Astrocyte of the spinal cord (primary cell): ENCODE measurements at regions not wholly inside any gene's neighbourhood (a gene's known extent, or its start where the extent isn't known, plus 50 kb on each side); places are given as distances from the start of the nearest gene placed in this dataset.
"Not testable (repeated sequence)": the region's sequence is repeated elsewhere in the genome, so short reads cannot be mapped to it uniquely, and the experiment has no call there.

Source experiments
- DNase-seq: peaks from one replicate; pipeline ENCODE4 v3.0.0; 2011; ENCODE audit warnings: low read depth, low spot score
- H3K4me3 ChIP-seq: 2 replicates; pipeline ENCODE4 v1.5.1; 2011; ENCODE audit warnings: low read depth, mild to moderate bottlenecking, low read length, moderate library complexity
- in situ Hi-C: cut with HindIII; loops from 2 replicates; pipeline ENCODE4 v1.10.0; 2017; ENCODE audit warnings: low sequenced_read_pairs
- TF ChIP-seq, protein P1 (sequence below): IDR thresholded peaks from 2 replicates; pipeline ENCODE4 v1.5.1; 2012; ENCODE audit warnings: low read depth, mild to moderate bottlenecking, low read length, inconsistent platforms

DNA sequence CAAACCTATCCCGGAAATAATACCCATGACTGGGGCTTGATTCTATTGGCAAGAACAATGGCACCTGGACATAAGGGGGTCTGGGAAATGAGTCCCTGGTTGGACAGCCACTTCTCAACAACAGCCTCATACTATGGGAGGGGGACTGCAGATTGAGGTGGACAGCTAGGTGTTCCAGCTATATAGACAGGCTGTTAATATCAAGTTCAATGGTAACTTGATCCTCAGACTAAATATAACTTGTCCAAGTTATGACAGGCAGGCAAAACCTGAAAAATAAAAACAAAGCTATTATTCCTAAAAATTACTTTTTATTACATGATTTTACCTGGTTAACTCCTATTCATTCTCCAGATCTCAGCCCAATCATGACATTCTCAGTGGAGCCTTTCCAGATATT, 267.3 kb downstream of the TTC8 start:
- TF ChIP-seq, protein P1, sequence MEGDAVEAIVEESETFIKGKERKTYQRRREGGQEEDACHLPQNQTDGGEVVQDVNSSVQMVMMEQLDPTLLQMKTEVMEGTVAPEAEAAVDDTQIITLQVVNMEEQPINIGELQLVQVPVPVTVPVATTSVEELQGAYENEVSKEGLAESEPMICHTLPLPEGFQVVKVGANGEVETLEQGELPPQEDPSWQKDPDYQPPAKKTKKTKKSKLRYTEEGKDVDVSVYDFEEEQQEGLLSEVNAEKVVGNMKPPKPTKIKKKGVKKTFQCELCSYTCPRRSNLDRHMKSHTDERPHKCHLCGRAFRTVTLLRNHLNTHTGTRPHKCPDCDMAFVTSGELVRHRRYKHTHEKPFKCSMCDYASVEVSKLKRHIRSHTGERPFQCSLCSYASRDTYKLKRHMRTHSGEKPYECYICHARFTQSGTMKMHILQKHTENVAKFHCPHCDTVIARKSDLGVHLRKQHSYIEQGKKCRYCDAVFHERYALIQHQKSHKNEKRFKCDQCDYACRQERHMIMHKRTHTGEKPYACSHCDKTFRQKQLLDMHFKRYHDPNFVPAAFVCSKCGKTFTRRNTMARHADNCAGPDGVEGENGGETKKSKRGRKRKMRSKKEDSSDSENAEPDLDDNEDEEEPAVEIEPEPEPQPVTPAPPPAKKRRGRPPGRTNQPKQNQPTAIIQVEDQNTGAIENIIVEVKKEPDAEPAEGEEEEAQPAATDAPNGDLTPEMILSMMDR = no peak
- in situ Hi-C loops = no loop called here
- no peak overlapping the region for H3K4me3 ChIP-seq
- no peak for DNase-seq

DNA sequence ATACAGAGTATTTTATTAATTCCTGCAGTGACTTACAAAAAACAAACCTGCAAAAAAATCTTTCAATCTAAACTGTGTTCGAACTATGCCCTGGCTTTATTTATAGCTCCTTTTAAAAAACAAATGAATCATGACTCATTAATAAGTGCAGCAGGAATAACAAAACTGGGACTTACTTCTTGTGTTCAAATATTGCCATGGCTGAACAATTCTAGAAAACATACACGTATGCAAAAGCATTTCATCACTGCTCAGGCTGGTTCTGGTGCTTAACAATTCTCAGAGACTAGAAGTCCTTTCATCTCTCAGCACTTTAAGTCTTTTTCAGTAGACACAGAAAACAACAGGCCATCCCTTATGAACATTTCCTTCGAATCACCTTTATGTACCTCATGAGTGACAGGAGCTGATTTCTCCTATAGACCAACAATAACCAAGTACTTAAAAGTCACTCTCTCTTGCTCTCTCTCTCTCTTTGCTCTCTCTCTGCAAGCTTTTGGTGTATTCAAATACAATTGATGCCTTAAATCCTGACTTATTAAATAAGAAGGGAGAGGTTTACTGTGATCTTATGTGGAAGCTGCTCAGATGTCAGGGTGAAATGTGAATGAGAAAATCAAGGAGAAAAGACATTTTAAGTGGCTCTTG, 268.8 kb downstream of the TTC8 start:
- in situ Hi-C loops = no loop called here
- DNase-seq = peak; percentile 13
- H3K4me3 ChIP-seq = no peak overlapping the region
- TF ChIP-seq, protein P1 = no peak

DNA sequence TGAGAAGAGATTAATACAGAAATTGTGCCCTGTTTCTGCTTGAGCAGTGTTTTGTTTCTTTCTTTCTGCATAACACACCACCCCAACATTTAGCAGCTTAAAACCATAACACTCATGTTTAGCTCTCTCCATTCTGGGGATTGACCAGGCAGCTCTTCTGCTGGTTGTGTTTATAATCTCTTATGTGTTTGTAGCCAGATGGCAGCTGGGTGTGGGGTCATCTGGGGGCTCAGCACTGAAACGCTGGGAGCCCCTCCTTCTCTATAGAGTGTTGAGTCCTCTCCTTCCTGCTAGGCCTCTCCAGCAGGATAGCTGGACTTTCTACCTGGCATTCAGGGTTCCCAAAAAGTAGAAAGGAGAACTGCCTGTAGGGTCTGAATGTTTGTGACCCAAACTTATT, 270.6 kb downstream of the TTC8 start:
- TF ChIP-seq, protein P1 = no peak
- in situ Hi-C loops = no loop called here
- H3K4me3 ChIP-seq = no peak overlapping the region
- DNase-seq = no peak

DNA sequence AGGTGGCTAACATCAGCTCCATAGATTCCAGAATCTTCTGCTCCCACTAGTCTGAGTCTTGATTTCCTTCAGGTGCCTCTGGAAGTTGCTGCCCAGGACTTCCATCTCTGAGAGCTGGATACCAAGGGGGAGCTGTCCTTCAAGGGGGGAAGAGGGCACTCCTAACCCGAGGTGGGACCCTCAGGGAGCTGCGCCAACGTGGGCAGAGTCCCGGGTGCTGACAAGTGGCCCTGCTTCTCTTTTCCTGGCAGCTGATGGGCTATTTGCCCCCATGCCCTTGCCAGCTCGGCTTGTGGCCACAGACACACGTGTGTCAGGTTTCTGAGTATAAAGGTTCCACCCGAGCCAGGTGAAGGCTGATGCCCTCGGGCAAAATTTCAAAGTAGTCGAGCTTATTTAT, 272.5 kb downstream of the TTC8 start:
- no peak overlapping the region for H3K4me3 ChIP-seq
- in situ Hi-C loops = no loop called here
- no peak for DNase-seq
- TF ChIP-seq, protein P1 = no peak

DNA sequence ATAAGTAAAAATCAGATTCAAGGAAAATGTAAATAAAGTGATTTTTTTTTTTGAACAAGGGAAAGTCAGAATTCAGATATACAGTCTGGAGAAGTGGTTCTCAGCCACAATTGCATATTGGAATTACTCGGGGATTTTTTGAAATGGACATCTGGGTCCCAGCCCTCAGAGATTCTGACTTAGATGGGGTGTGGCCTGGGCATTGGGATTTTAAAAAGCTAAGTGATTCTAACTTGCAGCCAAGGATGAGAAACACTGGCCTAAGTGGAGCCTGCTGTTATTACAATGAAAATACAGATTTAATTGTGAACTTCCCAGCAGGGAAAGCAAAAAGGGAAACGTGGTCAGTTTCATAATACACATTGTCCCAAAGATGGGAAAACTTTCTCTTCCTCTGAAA, 273.8 kb downstream of the TTC8 start:
- DNase-seq = no peak
- in situ Hi-C loops = no loop called here
- TF ChIP-seq, protein P1 = no peak
- H3K4me3 ChIP-seq = no peak overlapping the region

DNA sequence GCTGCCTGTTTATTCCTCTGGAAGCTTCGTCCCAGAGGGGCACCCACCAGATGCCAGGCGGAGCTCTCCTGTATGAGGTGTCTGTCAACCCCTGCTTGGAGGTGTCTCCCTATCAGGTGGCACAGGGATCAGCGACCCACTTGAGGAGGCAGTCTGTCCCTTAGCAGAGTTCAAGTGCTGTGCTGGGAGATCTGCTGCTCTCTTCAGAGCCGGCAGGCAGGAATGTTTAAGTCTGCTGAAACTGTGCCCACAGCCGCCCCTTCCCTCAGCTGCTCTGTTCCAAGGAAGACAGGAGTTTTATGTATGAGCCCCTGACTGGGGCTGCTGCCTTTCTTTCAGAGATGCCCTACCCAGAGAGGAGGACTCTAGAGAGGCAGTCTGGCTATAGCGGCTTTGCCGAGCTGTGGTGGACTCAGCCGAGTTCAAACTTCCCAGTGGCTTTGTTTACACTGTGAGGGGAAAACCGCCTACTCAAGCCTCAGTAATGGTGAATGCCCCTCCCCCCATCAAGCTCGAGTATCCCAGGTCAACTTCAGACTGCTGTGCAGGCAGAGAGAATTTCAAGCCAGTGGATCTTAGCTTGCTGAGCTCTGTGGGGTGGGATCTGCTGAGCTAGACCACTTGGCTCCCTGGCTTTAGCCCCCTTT, 279.8 kb downstream of the TTC8 start:
- DNase-seq, H3K4me3 ChIP-seq, in situ Hi-C loops: not testable (repeated sequence)

DNA sequence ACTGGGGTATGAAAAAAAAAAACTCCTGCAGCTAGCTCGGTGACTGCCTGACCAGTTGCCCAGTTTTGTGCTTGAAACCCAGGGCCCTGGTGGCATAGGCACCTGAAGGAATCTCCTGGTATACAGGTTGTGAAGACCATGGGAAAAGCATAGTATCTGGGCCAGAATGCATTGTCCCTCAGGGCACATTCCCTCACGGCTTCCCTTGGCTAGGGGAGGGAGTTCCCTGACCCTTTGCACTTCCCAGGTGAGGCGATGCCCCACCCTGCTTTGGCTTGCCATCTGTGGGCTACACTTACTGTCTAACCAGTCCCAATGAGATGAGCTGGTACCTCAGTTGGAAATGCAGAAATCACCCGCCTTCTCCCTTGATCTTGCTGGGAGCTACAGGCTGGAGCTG, 280.4 kb downstream of the TTC8 start:
- in situ Hi-C loops, H3K4me3 ChIP-seq, DNase-seq: not testable (repeated sequence)
